ENCODE measurements at regions not wholly inside any gene's neighbourhood (a gene's known extent, or its start where the extent isn't known, plus 50 kb on each side); places are given as distances from the start of the nearest gene placed in this dataset.
"Not testable (repeated sequence)": the region's sequence is repeated elsewhere in the genome, so short reads cannot be mapped to it uniquely, and the experiment has no call there.

DNA sequence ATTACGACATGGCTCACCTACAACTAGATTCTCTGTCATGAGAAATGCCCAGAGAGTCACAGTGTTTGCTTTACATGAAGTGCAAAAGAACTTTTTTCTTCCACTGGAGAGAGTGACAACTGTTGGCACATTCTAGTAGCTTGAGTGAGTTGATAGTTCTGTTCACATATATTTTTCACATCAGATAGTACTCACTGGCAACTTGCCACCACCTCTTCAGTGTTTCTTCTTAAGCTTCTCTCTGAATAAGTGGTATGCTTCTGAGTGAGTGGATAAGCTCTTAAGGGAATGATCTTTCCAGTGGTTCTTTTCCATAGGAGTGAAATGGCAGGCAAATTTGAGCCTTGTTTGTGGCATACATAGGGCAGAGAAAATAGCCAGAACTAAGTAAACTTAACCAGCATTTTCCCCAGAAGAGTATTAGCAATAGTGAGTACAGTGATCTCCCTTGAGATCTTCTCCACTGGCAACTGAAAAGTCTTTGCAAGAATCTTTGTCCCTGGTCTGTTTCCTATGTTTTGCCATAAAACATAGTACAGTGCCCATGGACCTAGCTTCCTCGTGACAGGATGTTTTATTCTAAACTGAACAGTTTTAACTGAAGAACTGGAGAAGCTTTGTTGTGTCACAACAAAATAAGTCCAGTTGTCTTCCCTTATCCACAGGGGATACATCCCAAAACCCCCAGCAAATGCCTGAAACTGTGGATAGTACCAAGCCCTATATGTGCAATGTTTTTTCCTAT is 125.4 kb upstream of the CDK13 start:
- TF ChIP-seq, protein P1, sequence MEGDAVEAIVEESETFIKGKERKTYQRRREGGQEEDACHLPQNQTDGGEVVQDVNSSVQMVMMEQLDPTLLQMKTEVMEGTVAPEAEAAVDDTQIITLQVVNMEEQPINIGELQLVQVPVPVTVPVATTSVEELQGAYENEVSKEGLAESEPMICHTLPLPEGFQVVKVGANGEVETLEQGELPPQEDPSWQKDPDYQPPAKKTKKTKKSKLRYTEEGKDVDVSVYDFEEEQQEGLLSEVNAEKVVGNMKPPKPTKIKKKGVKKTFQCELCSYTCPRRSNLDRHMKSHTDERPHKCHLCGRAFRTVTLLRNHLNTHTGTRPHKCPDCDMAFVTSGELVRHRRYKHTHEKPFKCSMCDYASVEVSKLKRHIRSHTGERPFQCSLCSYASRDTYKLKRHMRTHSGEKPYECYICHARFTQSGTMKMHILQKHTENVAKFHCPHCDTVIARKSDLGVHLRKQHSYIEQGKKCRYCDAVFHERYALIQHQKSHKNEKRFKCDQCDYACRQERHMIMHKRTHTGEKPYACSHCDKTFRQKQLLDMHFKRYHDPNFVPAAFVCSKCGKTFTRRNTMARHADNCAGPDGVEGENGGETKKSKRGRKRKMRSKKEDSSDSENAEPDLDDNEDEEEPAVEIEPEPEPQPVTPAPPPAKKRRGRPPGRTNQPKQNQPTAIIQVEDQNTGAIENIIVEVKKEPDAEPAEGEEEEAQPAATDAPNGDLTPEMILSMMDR (conservative IDR thresholded peaks at IDR 0.05; ENCODE audit: low read depth, low read length), result no peak
- H3K4me3 ChIP-seq (ENCODE audit: low read depth, low read length), result no peak overlapping the region
- no peak for DNase-seq (ENCODE audit: low read depth)

GRCh38 chr7:39825401-39825980 is 124.6 kb upstream of the CDK13 start:
- DNase-seq (ENCODE audit: low read depth), result no peak
- TF ChIP-seq, protein P1 (conservative IDR thresholded peaks at IDR 0.05; ENCODE audit: low read depth, low read length), result no peak
- no peak overlapping the region for H3K4me3 ChIP-seq (ENCODE audit: low read depth, low read length)

DNA sequence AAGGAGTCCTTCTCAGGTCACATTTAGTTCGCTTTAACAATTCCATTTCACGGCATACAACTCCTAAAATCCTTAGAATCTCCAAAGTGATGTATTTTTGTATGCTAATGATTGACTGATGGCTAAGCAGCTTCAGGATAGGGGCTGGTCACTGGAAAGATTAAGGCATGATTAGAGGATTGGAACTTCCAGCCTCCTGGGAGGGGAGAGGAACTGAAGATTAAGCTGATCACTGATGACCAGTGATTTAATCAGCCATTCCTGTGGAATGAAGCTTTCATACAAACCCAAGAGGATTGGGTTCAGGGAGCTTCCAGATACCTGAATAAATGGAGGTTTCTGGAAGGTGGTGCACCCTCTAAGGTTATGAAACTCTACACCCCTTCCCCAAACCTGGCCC is 123.9 kb upstream of the CDK13 start:
- no peak for DNase-seq (ENCODE audit: low read depth)
- H3K4me3 ChIP-seq (ENCODE audit: low read depth, low read length), result no peak overlapping the region
- TF ChIP-seq, protein P1 (conservative IDR thresholded peaks at IDR 0.05; ENCODE audit: low read depth, low read length), result no peak

GRCh38 chr7:39827571-39827970 is 122.5 kb upstream of the CDK13 start:
- TF ChIP-seq, protein P1 (conservative IDR thresholded peaks at IDR 0.05; ENCODE audit: low read depth, low read length), result no peak
- no peak for DNase-seq (ENCODE audit: low read depth)
- no peak overlapping the region for H3K4me3 ChIP-seq (ENCODE audit: low read depth, low read length)

DNA sequence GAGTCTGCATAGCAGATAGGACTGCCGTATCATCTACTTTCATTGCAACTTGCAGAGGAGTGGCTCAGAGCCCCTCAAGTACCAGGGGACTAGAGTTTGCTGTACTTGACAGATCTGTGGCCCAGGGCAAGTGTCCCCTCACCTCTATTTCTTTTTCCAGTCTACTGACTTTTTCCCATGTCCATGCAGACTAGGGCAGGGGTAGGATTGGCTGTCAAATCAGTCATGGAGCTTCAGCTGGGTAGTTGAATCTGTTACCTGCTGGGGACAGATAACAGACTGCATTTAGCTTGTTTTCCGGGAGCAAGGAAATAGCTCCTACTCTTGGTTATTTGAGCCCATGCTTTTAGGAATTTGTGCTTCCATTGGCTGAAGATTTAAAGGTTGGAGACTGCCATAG is 121.0 kb upstream of the CDK13 start:
- TF ChIP-seq, protein P1 (conservative IDR thresholded peaks at IDR 0.05; ENCODE audit: low read depth, low read length), result no peak
- DNase-seq (ENCODE audit: low read depth), result no peak
- no peak overlapping the region for H3K4me3 ChIP-seq (ENCODE audit: low read depth, low read length)

DNA sequence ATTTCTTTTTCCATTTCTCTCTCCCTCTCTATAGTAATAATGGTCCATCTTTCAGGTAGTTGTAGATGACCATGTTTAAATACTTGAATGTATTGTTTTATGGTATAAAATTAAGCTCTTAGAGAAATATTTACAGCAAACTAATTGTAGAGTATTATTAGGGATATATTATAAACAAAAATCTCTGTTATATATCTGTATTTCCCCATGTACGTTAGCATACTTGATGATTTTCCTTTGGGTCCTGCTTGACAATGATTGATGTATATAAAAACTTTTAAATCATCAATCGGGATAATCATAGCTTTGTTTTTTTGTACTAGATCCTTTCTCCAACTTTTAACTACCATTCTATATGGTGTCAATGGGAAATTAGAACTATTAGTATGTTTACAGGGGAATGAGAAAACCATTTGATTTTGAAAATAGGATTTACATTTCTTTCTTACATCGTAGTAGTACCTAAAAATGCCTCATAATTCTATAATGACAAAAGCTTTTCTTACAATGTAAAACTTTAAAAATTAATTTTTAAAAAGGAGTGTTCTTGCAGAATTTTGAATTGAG is 117.5 kb upstream of the CDK13 start:
- TF ChIP-seq, protein P1 (conservative IDR thresholded peaks at IDR 0.05; ENCODE audit: low read depth, low read length), result no peak
- DNase-seq (ENCODE audit: low read depth), result no peak
- H3K4me3 ChIP-seq (ENCODE audit: low read depth, low read length), result no peak overlapping the region

GRCh38 chr7:39833180-39833799 is 116.8 kb upstream of the CDK13 start:
- H3K4me3 ChIP-seq (ENCODE audit: low read depth, low read length), result peak overlapping the region; percentile 46
- DNase-seq (ENCODE audit: low read depth), result not testable (repeated sequence)

- not testable (repeated sequence) for H3K4me3 ChIP-seq (ENCODE audit: low read depth, low read length); DNase-seq (ENCODE audit: low read depth)
Measured at GRCh38 chr7:39833865-39834634, 116.0 kb upstream of the CDK13 start.

Measured in epithelial cell of proximal tubule (primary cell).